Astrocyte (in vitro differentiated cells and primary cell): ENCODE measurements at regions not wholly inside any gene's neighbourhood (a gene's known extent, or its start where the extent isn't known, plus 50 kb on each side); places are given as distances from the start of the nearest gene placed in this dataset.

ENCODE experiments used
- DNase-seq: peaks from one replicate; pipeline ENCODE4 v3.0.0-alpha.2; 2010; ENCODE audit warnings: low read depth
- FAIRE-seq: peaks from 2 replicates; lab custom pipeline; 2011; peaks lifted over from hg19 to GRCh38; lab: Jason Lieb, UNC
- H2AFZ ChIP-seq: 2 replicates; pipeline ENCODE4 v1.6.0; 2012; ENCODE audit warnings: low read depth, low read length, inconsistent platforms
- H3K27ac ChIP-seq: 2 replicates; pipeline ENCODE4 v1.5.1; 2011; ENCODE audit warnings: low read depth, low read length, inconsistent platforms
- H3K27me3 ChIP-seq: 2 replicates; pipeline ENCODE4 v1.6.0; 2011; ENCODE audit warnings: low read length, inconsistent platforms; ENCODE audit not compliant: insufficient read depth
- H3K36me3 ChIP-seq: 2 replicates; pipeline ENCODE4 v1.5.1; 2011; ENCODE audit warnings: low read length, inconsistent platforms; ENCODE audit not compliant: insufficient read depth
- H3K4me1 ChIP-seq: 2 replicates; pipeline ENCODE4 v1.5.1; 2011; ENCODE audit warnings: low read length, inconsistent platforms; ENCODE audit not compliant: insufficient read depth
- H3K4me2 ChIP-seq: 2 replicates; pipeline ENCODE4 v1.6.0; 2012; ENCODE audit warnings: low read length, inconsistent platforms
- H3K4me3 ChIP-seq: 2 replicates; pipeline ENCODE4 v1.5.1; 2011; ENCODE audit warnings: low read depth, mild to moderate bottlenecking, low read length, inconsistent platforms; ENCODE audit not compliant: insufficient read depth
- H3K79me2 ChIP-seq: 2 replicates; pipeline ENCODE4 v1.6.0; 2012; ENCODE audit warnings: mild to moderate bottlenecking, low read length, inconsistent platforms; ENCODE audit not compliant: insufficient read depth
- H3K9ac ChIP-seq: 2 replicates; pipeline ENCODE4 v1.6.0; 2012; ENCODE audit warnings: mild to moderate bottlenecking, low read length, inconsistent platforms
- H3K9me3 ChIP-seq: 2 replicates; pipeline ENCODE4 v1.5.1; 2012; ENCODE audit warnings: low read depth, mild to moderate bottlenecking, low read length, inconsistent platforms; ENCODE audit not compliant: insufficient read depth
- H4K20me1 ChIP-seq: 2 replicates; pipeline ENCODE4 v1.6.0; 2012; ENCODE audit warnings: low read length, inconsistent platforms; ENCODE audit not compliant: insufficient read depth
- H3K27ac Mint-ChIP-seq: one replicate; pipeline ENCODE4 v1.8.0; 2021; ENCODE audit warnings: mild to moderate bottlenecking, mixed read lengths; ENCODE audit not compliant: unreplicated experiment
- H3K27me3 Mint-ChIP-seq: one replicate; pipeline ENCODE4 v1.8.0; 2021; ENCODE audit warnings: low read depth, mixed read lengths; ENCODE audit not compliant: unreplicated experiment
- H3K36me3 Mint-ChIP-seq: one replicate; pipeline ENCODE4 v1.8.0; 2021; ENCODE audit warnings: low read depth, mixed read lengths; ENCODE audit not compliant: unreplicated experiment
- H3K4me1 Mint-ChIP-seq: one replicate; pipeline ENCODE4 v1.8.0; 2021; ENCODE audit warnings: low read depth, mixed read lengths; ENCODE audit not compliant: unreplicated experiment
- H3K4me3 Mint-ChIP-seq: one replicate; pipeline ENCODE4 v1.8.0; 2021; ENCODE audit warnings: mild to moderate bottlenecking, moderate library complexity, mixed read lengths; ENCODE audit not compliant: unreplicated experiment
- H3K9me3 Mint-ChIP-seq: one replicate; pipeline ENCODE4 v1.8.0; 2021; ENCODE audit warnings: mild to moderate bottlenecking, mixed read lengths; ENCODE audit not compliant: unreplicated experiment
- EZH2 ChIP-seq: IDR thresholded peaks from 2 replicates; pipeline ENCODE4 v1.6.1; 2012; ENCODE audit warnings: mild to moderate bottlenecking, low read length, inconsistent platforms; ENCODE audit not compliant: insufficient read depth
- TF ChIP-seq, protein P1 (sequence below): IDR thresholded peaks from 2 replicates; pipeline ENCODE4 v1.5.1; 2011; ENCODE audit warnings: low read depth, mild to moderate bottlenecking, inconsistent platforms, low read length, moderate library complexity; ENCODE audit not compliant: insufficient read depth

DNA sequence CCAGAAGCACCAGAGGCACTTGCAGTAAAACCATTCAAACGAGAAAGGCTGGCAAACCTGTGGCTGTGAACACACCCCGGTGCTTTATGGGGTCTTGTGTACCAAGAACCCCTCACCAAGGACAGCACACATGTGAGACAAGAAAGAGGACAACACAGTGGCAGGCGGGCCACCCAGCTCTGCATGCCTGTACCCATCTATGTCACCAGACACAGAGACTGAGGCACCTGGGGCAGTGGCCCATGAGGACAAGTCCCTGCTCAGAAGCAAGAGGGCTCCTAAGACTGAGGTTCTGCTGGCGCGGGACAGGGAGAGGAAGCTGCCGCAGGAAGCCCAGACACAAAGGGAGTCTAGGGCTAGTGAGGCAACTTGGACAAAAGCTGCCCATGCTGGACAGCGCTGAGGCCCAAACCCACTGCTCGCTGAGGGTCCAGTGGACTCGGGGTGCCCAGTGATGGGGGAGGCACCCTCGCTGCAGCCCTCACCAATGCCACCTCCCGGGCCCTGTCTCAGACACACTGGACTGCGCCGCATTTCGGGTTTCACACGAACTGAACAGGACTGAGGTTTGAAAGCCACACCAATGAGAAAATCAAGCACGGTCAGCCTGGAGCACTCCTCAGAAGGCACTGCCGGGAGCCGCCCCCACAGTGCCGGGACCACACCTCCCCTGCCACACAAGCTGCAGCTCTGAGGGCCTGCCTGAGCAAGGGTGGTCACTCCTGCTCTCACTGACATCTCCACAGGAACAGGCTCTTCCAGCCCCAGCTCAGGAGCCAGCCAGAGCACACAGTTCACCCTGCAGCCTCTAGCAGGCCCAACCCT lies 232.7 kb downstream of the TUBA3C start:
- no peaks in the 10 kb centered on the region for H3K36me3 Mint-ChIP-seq
- no peak overlapping the region for H3K4me3 Mint-ChIP-seq
- Histone ChIP-seq H2AFZ (no peak overlapping the region), H3K4me2 (no peak overlapping the region), H3K9ac (no peak overlapping the region), H3K9me3 (peaks cover 12% of the 10 kb centered on the region), H3K79me2 (no peaks in the 10 kb centered on the region), H3K4me1 (no peaks in the 10 kb centered on the region), H4K20me1 (no peaks in the 10 kb centered on the region), H3K4me3 (no peak overlapping the region), H3K36me3 (no peaks in the 10 kb centered on the region), H3K27me3 (no peaks in the 10 kb centered on the region), H3K27ac (no peak overlapping the region)
- TF ChIP-seq, protein P1, sequence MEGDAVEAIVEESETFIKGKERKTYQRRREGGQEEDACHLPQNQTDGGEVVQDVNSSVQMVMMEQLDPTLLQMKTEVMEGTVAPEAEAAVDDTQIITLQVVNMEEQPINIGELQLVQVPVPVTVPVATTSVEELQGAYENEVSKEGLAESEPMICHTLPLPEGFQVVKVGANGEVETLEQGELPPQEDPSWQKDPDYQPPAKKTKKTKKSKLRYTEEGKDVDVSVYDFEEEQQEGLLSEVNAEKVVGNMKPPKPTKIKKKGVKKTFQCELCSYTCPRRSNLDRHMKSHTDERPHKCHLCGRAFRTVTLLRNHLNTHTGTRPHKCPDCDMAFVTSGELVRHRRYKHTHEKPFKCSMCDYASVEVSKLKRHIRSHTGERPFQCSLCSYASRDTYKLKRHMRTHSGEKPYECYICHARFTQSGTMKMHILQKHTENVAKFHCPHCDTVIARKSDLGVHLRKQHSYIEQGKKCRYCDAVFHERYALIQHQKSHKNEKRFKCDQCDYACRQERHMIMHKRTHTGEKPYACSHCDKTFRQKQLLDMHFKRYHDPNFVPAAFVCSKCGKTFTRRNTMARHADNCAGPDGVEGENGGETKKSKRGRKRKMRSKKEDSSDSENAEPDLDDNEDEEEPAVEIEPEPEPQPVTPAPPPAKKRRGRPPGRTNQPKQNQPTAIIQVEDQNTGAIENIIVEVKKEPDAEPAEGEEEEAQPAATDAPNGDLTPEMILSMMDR: no peak
- no peak for TF ChIP-seq EZH2
- peaks cover 16% of the 10 kb centered on the region for H3K9me3 Mint-ChIP-seq
- H3K27ac Mint-ChIP-seq: no peak overlapping the region
- FAIRE-seq (no peak), DNase-seq (no peak)
- H3K4me1 Mint-ChIP-seq: no peaks in the 10 kb centered on the region
- no peaks in the 10 kb centered on the region for H3K27me3 Mint-ChIP-seq

DNA sequence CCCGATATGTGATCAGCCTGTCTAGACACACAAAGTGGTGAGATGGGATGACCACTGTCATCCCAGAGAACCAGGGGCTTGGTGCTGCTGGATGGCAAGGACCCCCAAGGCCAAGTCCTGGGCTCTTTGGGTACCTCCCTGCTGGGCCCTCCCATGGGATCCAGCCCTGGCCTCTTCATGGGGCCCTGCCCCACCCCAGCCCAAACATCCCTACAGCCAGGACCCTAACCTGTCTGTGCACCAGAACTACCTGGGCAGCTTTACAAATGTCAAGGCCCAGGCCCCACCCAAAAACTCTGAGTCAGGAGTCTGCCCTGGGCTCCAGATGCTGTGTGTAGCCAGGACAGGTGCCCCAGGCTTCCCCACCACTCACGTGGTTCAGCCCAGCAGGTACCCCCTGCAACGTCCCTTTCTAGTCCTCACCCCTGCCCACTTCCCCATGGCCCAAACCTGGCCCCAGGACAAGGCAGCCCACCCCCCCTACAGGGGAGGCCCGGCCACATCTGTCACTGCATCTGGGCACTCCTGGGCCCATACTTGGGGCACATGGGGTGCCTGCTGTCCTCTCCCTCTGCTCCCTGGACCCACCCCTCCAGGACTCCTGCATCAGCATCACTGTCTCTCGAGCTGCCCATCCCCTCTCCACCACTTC lies 233.5 kb downstream of the TUBA3C start:
- Histone ChIP-seq H4K20me1 (no peaks in the 10 kb centered on the region), H2AFZ (no peak overlapping the region), H3K9ac (no peak overlapping the region), H3K79me2 (no peaks in the 10 kb centered on the region), H3K4me2 (no peak overlapping the region), H3K27me3 (no peaks in the 10 kb centered on the region), H3K36me3 (no peaks in the 10 kb centered on the region), H3K4me1 (no peaks in the 10 kb centered on the region), H3K27ac (no peak overlapping the region), H3K4me3 (no peak overlapping the region), H3K9me3 (peaks cover 8% of the 10 kb centered on the region)
- no peak for FAIRE-seq
- H3K4me3 Mint-ChIP-seq: no peak overlapping the region
- TF ChIP-seq, protein P1: no peak
- no peak for TF ChIP-seq EZH2
- H3K27me3 Mint-ChIP-seq: no peaks in the 10 kb centered on the region
- DNase-seq: no peak
- no peak overlapping the region for H3K27ac Mint-ChIP-seq
- no peaks in the 10 kb centered on the region for H3K36me3 Mint-ChIP-seq
- H3K4me1 Mint-ChIP-seq: no peaks in the 10 kb centered on the region
- H3K9me3 Mint-ChIP-seq: peaks cover 12% of the 10 kb centered on the region
